Esophagus muscularis mucosa (tissue), 4 donors: ENCODE measurements at regions not wholly inside any gene's neighbourhood (a gene's known extent, or its start where the extent isn't known, plus 50 kb on each side); places are given as distances from the start of the nearest gene placed in this dataset.

Experiments
- DNase-seq: peaks from one replicate; pipeline ENCODE4 v3.0.0-alpha.2; 2017; ENCODE audit errors: extremely low spot score
- H3K27ac ChIP-seq, 4 donors: fragments of 200-600 bp; sonication (generic); replicated peaks in 1 of 4; 1 replicate in 3 of 4; 2 replicates in 1 of 4; pipeline ENCODE4 v1.5.1; 2016 to 2019; ENCODE audit warnings: mild to moderate bottlenecking in 1 of 4
- H3K27me3 ChIP-seq, 4 donors: fragments of 200-600 bp; sonication (generic); one replicate each; pipeline versions ENCODE4 v1.5.1 to v1.6.0; 2016 to 2019
- H3K36me3 ChIP-seq, 4 donors: fragments of 200-600 bp; sonication (generic); one replicate each; pipeline ENCODE4 v1.5.1; 2016 to 2019
- H3K4me1 ChIP-seq, 4 donors: fragments of 200-600 bp; sonication (generic); one replicate each; pipeline ENCODE4 v1.5.1; 2016 to 2019
- H3K4me3 ChIP-seq, 4 donors: fragments of 200-600 bp; sonication (generic); 1 replicate in 2 of 4; 2 replicates in 2 of 4; pipeline ENCODE4 v1.5.1; 2016 to 2019; ENCODE audit warnings: mild to moderate bottlenecking in 4 of 4, moderate library complexity in 1 of 4
- H3K9me3 ChIP-seq, 4 donors: fragments of 200-600 bp; sonication (generic); 1 replicate in 3 of 4; 2 replicates in 1 of 4; pipeline ENCODE4 v1.5.1; 2016 to 2019
- CTCF ChIP-seq, 3 experiments: fragments of 200-600 bp in 2 of 3; fragments of 450-650 bp in 1 of 3; sonication (generic) in 2 of 3; IDR thresholded peaks; one replicate each; pipeline ENCODE4 v1.5.1; 2017 to 2019; ENCODE audit warnings: antibody characterized with exemption in 3 of 3, mild to moderate bottlenecking in 2 of 3, moderate library complexity in 1 of 3
- EP300 ChIP-seq: sonication (generic); formaldehyde crosslinking; IDR thresholded peaks from one replicate; pipeline ENCODE4 v1.6.1; 2017; ENCODE audit warnings: antibody characterized with exemption
- POLR2A ChIP-seq: fragments of 450-650 bp; IDR thresholded peaks from one replicate; pipeline ENCODE4 v1.6.1; 2017; ENCODE audit warnings: antibody characterized with exemption, moderate library complexity, mild to moderate bottlenecking, low read depth
- POLR2AphosphoS5 ChIP-seq, 2 donors: sonication (generic); formaldehyde crosslinking; IDR thresholded peaks; one replicate each; pipeline ENCODE4 v1.6.1; 2017; ENCODE audit warnings: antibody characterized with exemption in 2 of 2
- WGBS: methylation state at CpG from one replicate; pipeline ENCODE4 v1.1.5; 2018; 5-methylcytosine and 5-hydroxymethylcytosine counted together
- intact Hi-C: fragments of 100-400 bp; cut with DNase I; formaldehyde crosslinking; loops from one replicate; pipeline ENCODE4 v1.15.1; 2023

GRCh38 chr2:40844353-40845277, 392.7 kb upstream of the SLC8A1 start:
- no peaks in the 10 kb centered on the region for H3K9me3 ChIP-seq
- 85% methylated on average over 8 of the region's 8 CpGs for WGBS
- no peak for TF ChIP-seq EP300
- no peaks in the 10 kb centered on the region for H3K36me3 ChIP-seq
- no peaks in the 10 kb centered on the region for H3K27me3 ChIP-seq
- H3K27ac ChIP-seq: no peak overlapping the region
- H3K4me1 ChIP-seq: no peaks in the 10 kb centered on the region
- intact Hi-C loops: no loop called here
- no peak overlapping the region for H3K4me3 ChIP-seq
- no peak for DNase-seq

- H3K36me3 ChIP-seq: no peaks in the 10 kb centered on the region
- intact Hi-C loops: no loop called here
- no peaks in the 10 kb centered on the region for H3K4me1 ChIP-seq
- H3K27ac ChIP-seq: no peak overlapping the region
- TF ChIP-seq EP300: no peak
- no peak for TF ChIP-seq POLR2AphosphoS5 (IDR thresholded peaks at IDR 0.05)
- no peak for TF ChIP-seq POLR2A
- TF ChIP-seq CTCF (IDR thresholded peaks at IDR 0.05): no peak
- H3K27me3 ChIP-seq: no peaks in the 10 kb centered on the region
- DNase-seq: no peak
- H3K9me3 ChIP-seq: no peaks in the 10 kb centered on the region
- H3K4me3 ChIP-seq: no peak overlapping the region
Measured at GRCh38 chr2:40851661-40852060, 399.8 kb upstream of the SLC8A1 start.

DNA sequence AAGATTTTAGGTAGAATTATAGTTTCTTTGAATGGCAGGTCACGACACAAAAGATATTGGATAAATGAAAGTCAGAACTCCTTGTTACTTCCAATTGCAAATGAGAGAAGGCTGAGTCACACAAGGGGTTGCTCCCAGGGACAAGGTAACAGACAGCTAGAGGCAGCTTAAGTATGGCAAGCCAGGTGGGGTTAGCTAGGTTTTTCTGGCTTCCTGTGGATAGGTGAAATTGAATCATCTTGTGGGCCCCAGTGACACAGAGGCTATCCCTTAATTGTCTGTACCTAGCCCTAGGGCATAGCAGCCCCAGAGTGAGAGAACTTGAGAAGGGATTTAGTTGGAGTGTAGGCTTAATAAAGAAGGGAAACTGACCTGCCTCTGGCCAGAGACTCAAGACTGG, 407.7 kb upstream of the SLC8A1 start:
- Histone ChIP-seq H3K4me3 (no peak overlapping the region), H3K27ac (no peak overlapping the region), H3K36me3 (no peaks in the 10 kb centered on the region), H3K27me3 (no peaks in the 10 kb centered on the region), H3K9me3 (no peaks in the 10 kb centered on the region), H3K4me1 (no peaks in the 10 kb centered on the region)
- TF ChIP-seq POLR2A (no peak), POLR2AphosphoS5 (IDR thresholded peaks at IDR 0.05) (no peak), CTCF (IDR thresholded peaks at IDR 0.05) (no peak), EP300 (no peak)
- no peak for DNase-seq
- WGBS: 91% methylated on average over 1 of the region's 1 CpG
- intact Hi-C loops: no loop called here

- Histone ChIP-seq H3K36me3 (no peaks in the 10 kb centered on the region), H3K9me3 (no peaks in the 10 kb centered on the region), H3K4me1 (no peaks in the 10 kb centered on the region), H3K27me3 (no peaks in the 10 kb centered on the region), H3K27ac (no peak overlapping the region), H3K4me3 (no peak overlapping the region)
- intact Hi-C loops: no loop called here
- 80% methylated on average over 5 of the region's 5 CpGs for WGBS
- no peak for DNase-seq
- no peak for TF ChIP-seq POLR2AphosphoS5 (IDR thresholded peaks at IDR 0.05)
- TF ChIP-seq EP300: no peak
- no peak for TF ChIP-seq POLR2A
- TF ChIP-seq CTCF (IDR thresholded peaks at IDR 0.05): no peak
Measured at GRCh38 chr2:40867829-40868228, 415.9 kb upstream of the SLC8A1 start.

- intact Hi-C loops: no loop called here
- Histone ChIP-seq H3K4me3 (no peak overlapping the region), H3K36me3 (no peaks in the 10 kb centered on the region), H3K9me3 (no peaks in the 10 kb centered on the region), H3K4me1 (no peaks in the 10 kb centered on the region), H3K27me3 (no peaks in the 10 kb centered on the region), H3K27ac (no peak overlapping the region)
- WGBS: 42% methylated on average over 2 of the region's 2 CpGs
- DNase-seq: no peak
- TF ChIP-seq POLR2A: no peak
- TF ChIP-seq CTCF (IDR thresholded peaks at IDR 0.05): no peak
- no peak for TF ChIP-seq POLR2AphosphoS5 (IDR thresholded peaks at IDR 0.05)
- TF ChIP-seq EP300: no peak
Measured at GRCh38 chr2:40872580-40872979, 420.7 kb upstream of the SLC8A1 start.
